GM12892 (cell line): ENCODE measurements at regions not wholly inside any gene's neighbourhood (a gene's known extent, or its start where the extent isn't known, plus 50 kb on each side); places are given as distances from the start of the nearest gene placed in this dataset.

Experiments
- POLR2A ChIP-seq: IDR thresholded peaks from 2 replicates; pipeline ENCODE4 v1.6.1; 2011; ENCODE audit warnings: low read depth, low read length, control low read depth
- POLR2AphosphoS5 ChIP-seq: IDR thresholded peaks from 2 replicates; pipeline ENCODE4 v1.6.1; 2011; ENCODE audit warnings: low read depth, low read length, control low read depth

DNA sequence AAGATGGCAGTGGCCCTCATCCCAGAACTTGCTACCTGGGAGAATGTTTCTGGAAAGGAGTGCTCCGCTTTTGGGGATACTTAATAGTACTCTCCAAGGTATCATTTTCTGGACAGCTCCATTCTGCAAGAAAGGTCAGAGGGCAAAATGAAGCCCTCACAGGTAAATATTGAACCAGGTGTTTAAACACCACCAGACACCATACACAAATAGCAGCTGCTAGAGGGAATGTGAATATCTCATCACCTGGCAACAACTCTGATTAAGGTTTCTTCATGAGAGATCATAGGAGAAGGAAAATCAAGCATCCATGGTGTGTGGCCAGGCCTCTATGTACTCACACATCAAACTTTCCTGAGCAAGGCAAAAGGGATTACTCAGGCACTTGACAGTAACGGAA is 226.1 kb upstream of the FAT3 start:
- TF ChIP-seq POLR2AphosphoS5 (no peak), POLR2A (no peak)
